BLaER1 treated with 17β-estradiol and CSF1 and Interleukin-3, amounts not matched to agents 10 nM and 100 nM (cell line): ENCODE measurements at regions not wholly inside any gene's neighbourhood (a gene's known extent, or its start where the extent isn't known, plus 50 kb on each side); places are given as distances from the start of the nearest gene placed in this dataset.

Source experiments
- H3K27ac ChIP-seq, 11 experiments: shearing (Covaris generic); formaldehyde crosslinking; 2 replicates each; pipeline ENCODE4 v1.8.1; 2022
- H3K27me3 ChIP-seq, 11 experiments: shearing (Covaris generic); formaldehyde crosslinking; 2 replicates each; pipeline ENCODE4 v1.8.1; 2022
- H3K36me3 ChIP-seq, 11 experiments: shearing (Covaris generic); formaldehyde crosslinking; 2 replicates each; pipeline ENCODE4 v1.8.1; 2022
- H3K4me1 ChIP-seq, 10 experiments: shearing (Covaris generic); formaldehyde crosslinking; 2 replicates each; pipeline ENCODE4 v1.8.1; 2022
- H3K4me2 ChIP-seq, 11 experiments: shearing (Covaris generic); formaldehyde crosslinking; 2 replicates each; pipeline ENCODE4 v1.8.1; 2022
- H3K4me3 ChIP-seq, 10 experiments: shearing (Covaris generic); formaldehyde crosslinking; 2 replicates each; pipeline ENCODE4 v1.8.1; 2022
- H3K9ac ChIP-seq, 11 experiments: shearing (Covaris generic); formaldehyde crosslinking; 2 replicates each; pipeline ENCODE4 v1.8.1; 2022
- H3K9me3 ChIP-seq, 11 experiments: shearing (Covaris generic); formaldehyde crosslinking; replicated peaks in 1 of 11; 2 replicates each; pipeline ENCODE4 v1.8.1; 2022
- H4K20me1 ChIP-seq, 11 experiments: shearing (Covaris generic); formaldehyde crosslinking; 2 replicates each; pipeline ENCODE4 v1.8.1; 2022
- Cebpa-rat ChIP-seq, 11 experiments: shearing (Covaris generic); IDR thresholded peaks; 2 replicates each; pipeline ENCODE4 v1.8.1; 2022

- Histone ChIP-seq H3K27me3 (no peaks in the 10 kb centered on the region), H3K36me3 (no peaks in the 10 kb centered on the region), H3K27ac (no peak overlapping the region), H3K4me3 (no peak overlapping the region), H3K9ac (no peak overlapping the region), H4K20me1 (no peaks in the 10 kb centered on the region), H3K4me2 (no peak overlapping the region), H3K4me1 (peaks cover 0 to 5% (median 3%) of the 10 kb centered on the region in 10 experiments; a peak in 8 of 20 replicates), H3K9me3 (no peaks in the 10 kb centered on the region)
- no peak for TF ChIP-seq Cebpa-rat (IDR thresholded peaks at IDR 0.05)
Measured at GRCh38 chr2:216320852-216321251, 51.4 kb downstream of the MARCHF4 start.

- no peak overlapping the region for H3K27ac ChIP-seq
- no peaks in the 10 kb centered on the region for H3K9me3 ChIP-seq
- H4K20me1 ChIP-seq, result no peaks in the 10 kb centered on the region
- no peaks in the 10 kb centered on the region for H3K27me3 ChIP-seq
- no peak overlapping the region for H3K9ac ChIP-seq
- H3K4me3 ChIP-seq, result no peak overlapping the region
- H3K4me1 ChIP-seq, result peaks cover 0 to 7% (median 6%) of the 10 kb centered on the region in 10 experiments; a peak in 8 of 20 replicates
- TF ChIP-seq Cebpa-rat (IDR thresholded peaks at IDR 0.05), result no peak
- H3K36me3 ChIP-seq, result no peaks in the 10 kb centered on the region
- H3K4me2 ChIP-seq, result no peak overlapping the region
Measured at GRCh38 chr2:216319771-216320170, 52.5 kb downstream of the MARCHF4 start.

GRCh38 chr2:216318521-216318874, 53.8 kb downstream of the MARCHF4 start:
- no peaks in the 10 kb centered on the region for H3K9me3 ChIP-seq
- H3K4me3 ChIP-seq, result no peak overlapping the region
- H3K27me3 ChIP-seq, result no peaks in the 10 kb centered on the region
- H3K4me1 ChIP-seq, result peaks cover 0 to 7% (median 6%) of the 10 kb centered on the region in 10 experiments; a peak in 8 of 20 replicates
- no peak overlapping the region for H3K27ac ChIP-seq
- H3K4me2 ChIP-seq, result no peak overlapping the region
- H4K20me1 ChIP-seq, result no peaks in the 10 kb centered on the region
- no peak for TF ChIP-seq Cebpa-rat (IDR thresholded peaks at IDR 0.05)
- H3K36me3 ChIP-seq, result no peaks in the 10 kb centered on the region
- H3K9ac ChIP-seq, result no peak overlapping the region

GRCh38 chr2:216317831-216318520, 54.3 kb downstream of the MARCHF4 start:
- Histone ChIP-seq H3K4me2 (no peak overlapping the region), H3K27ac (no peak overlapping the region), H3K9me3 (no peaks in the 10 kb centered on the region), H3K27me3 (no peaks in the 10 kb centered on the region), H3K4me3 (no peak overlapping the region), H3K9ac (no peak overlapping the region), H4K20me1 (no peaks in the 10 kb centered on the region), H3K36me3 (no peaks in the 10 kb centered on the region), H3K4me1 (peaks cover 0 to 7% (median 6%) of the 10 kb centered on the region in 10 experiments; a peak in 8 of 20 replicates)
- TF ChIP-seq Cebpa-rat (IDR thresholded peaks at IDR 0.05), result no peak

GRCh38 chr2:216316743-216317142, 55.5 kb downstream of the MARCHF4 start:
- Histone ChIP-seq H3K27me3 (no peaks in the 10 kb centered on the region), H3K36me3 (no peaks in the 10 kb centered on the region), H3K9me3 (no peaks in the 10 kb centered on the region), H3K9ac (no peak overlapping the region), H3K4me3 (no peak overlapping the region), H3K4me1 (peaks cover 0 to 7% (median 6%) of the 10 kb centered on the region in 10 experiments; a peak in 8 of 20 replicates), H4K20me1 (no peaks in the 10 kb centered on the region), H3K27ac (no peak overlapping the region), H3K4me2 (no peak overlapping the region)
- TF ChIP-seq Cebpa-rat (IDR thresholded peaks at IDR 0.05), result no peak

GRCh38 chr2:216315802-216316603, 56.3 kb downstream of the MARCHF4 start:
- peaks cover 0 to 12% (median 6%) of the 10 kb centered on the region in 10 experiments; a peak in 9 of 20 replicates for H3K4me1 ChIP-seq
- H3K27ac ChIP-seq, result no peak overlapping the region
- no peak overlapping the region for H3K9ac ChIP-seq
- no peaks in the 10 kb centered on the region for H3K36me3 ChIP-seq
- H3K4me3 ChIP-seq, result no peak overlapping the region
- TF ChIP-seq Cebpa-rat (IDR thresholded peaks at IDR 0.05), result no peak
- no peaks in the 10 kb centered on the region for H3K27me3 ChIP-seq
- H3K9me3 ChIP-seq, result no peaks in the 10 kb centered on the region
- peak overlapping the region in 7 of 11 experiments; percentile 12 to 38 (median 33); a peak in 10 of 22 replicates for H3K4me2 ChIP-seq
- no peaks in the 10 kb centered on the region for H4K20me1 ChIP-seq

- Histone ChIP-seq H3K9ac (no peak overlapping the region), H3K4me2 (no peak overlapping the region), H3K36me3 (no peaks in the 10 kb centered on the region), H3K4me3 (no peak overlapping the region), H3K27ac (no peak overlapping the region), H3K27me3 (no peaks in the 10 kb centered on the region), H3K4me1 (peaks cover 23 to 47% (median 35%) of the 10 kb centered on the region in 10 experiments), H4K20me1 (no peaks in the 10 kb centered on the region), H3K9me3 (no peaks in the 10 kb centered on the region)
- TF ChIP-seq Cebpa-rat (IDR thresholded peaks at IDR 0.05), result no peak
Measured at GRCh38 chr2:216312441-216312840, 59.8 kb downstream of the MARCHF4 start.

- no peak overlapping the region for H3K4me3 ChIP-seq
- H3K4me1 ChIP-seq, result peaks cover 34 to 52% (median 41%) of the 10 kb centered on the region in 10 experiments
- H3K9me3 ChIP-seq, result no peaks in the 10 kb centered on the region
- no peaks in the 10 kb centered on the region for H3K27me3 ChIP-seq
- H3K4me2 ChIP-seq, result peak overlapping the region; percentile 39 to 91 (median 86)
- no peaks in the 10 kb centered on the region for H3K36me3 ChIP-seq
- TF ChIP-seq Cebpa-rat (IDR thresholded peaks at IDR 0.05), result no peak
- H3K27ac ChIP-seq, result peak overlapping the region in 7 of 11 experiments; percentile 15 to 77 (median 69); a peak in 12 of 22 replicates
- no peaks in the 10 kb centered on the region for H4K20me1 ChIP-seq
- peak overlapping the region in 4 of 11 experiments; percentile 11 to 61 (median 34); a peak in 4 of 22 replicates for H3K9ac ChIP-seq
Measured at GRCh38 chr2:216308576-216308975, 63.7 kb downstream of the MARCHF4 start.

- H3K27ac ChIP-seq, result peak overlapping the region in 7 of 11 experiments; percentile 59 to 77 (median 69); a peak in 12 of 22 replicates
- peaks cover 34 to 52% (median 41%) of the 10 kb centered on the region in 10 experiments for H3K4me1 ChIP-seq
- no peaks in the 10 kb centered on the region for H3K27me3 ChIP-seq
- peak overlapping the region; percentile 76 to 91 (median 86); a peak in 21 of 22 replicates for H3K4me2 ChIP-seq
- TF ChIP-seq Cebpa-rat (IDR thresholded peaks at IDR 0.05), result no peak
- H3K9ac ChIP-seq, result peak overlapping the region in 3 of 11 experiments; percentile 11 to 61 (median 17); a peak in 3 of 22 replicates
- no peaks in the 10 kb centered on the region for H4K20me1 ChIP-seq
- H3K4me3 ChIP-seq, result peak overlapping the region in 2 of 10 experiments; percentile 14 to 21; a peak in 1 of 20 replicates
- no peaks in the 10 kb centered on the region for H3K36me3 ChIP-seq
- H3K9me3 ChIP-seq, result no peaks in the 10 kb centered on the region
Measured at GRCh38 chr2:216307496-216307895, 64.8 kb downstream of the MARCHF4 start.
